Globus pallidus (tissue), 1 donor: ENCODE measurements at regions not wholly inside any gene's neighbourhood (a gene's known extent, or its start where the extent isn't known, plus 50 kb on each side); places are given as distances from the start of the nearest gene placed in this dataset.

Experiments
- DNase-seq: peaks from one replicate; pipeline ENCODE4 v3.0.0-alpha.2; 2015; ENCODE audit warnings: low spot score

DNA sequence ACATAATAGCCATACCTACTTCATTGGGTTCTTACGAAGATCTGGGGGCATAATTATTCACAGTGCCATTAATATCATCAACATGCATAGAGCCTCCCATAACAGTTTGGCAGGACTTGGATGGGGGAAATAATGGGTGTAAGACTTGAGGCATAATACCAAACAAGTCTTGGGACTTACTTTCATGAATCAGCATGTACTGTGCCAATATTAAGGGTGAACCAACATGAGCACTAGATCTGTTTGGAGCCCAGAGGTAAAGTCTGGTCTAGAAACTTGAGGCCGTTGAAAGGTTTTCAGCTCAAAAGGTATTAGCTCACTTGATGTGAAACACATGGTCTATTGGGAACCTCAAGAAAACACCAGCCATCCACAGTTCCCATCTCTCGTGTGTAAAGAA is 56.7 kb upstream of the ZC3H11B start:
- DNase-seq: no peak

DNA sequence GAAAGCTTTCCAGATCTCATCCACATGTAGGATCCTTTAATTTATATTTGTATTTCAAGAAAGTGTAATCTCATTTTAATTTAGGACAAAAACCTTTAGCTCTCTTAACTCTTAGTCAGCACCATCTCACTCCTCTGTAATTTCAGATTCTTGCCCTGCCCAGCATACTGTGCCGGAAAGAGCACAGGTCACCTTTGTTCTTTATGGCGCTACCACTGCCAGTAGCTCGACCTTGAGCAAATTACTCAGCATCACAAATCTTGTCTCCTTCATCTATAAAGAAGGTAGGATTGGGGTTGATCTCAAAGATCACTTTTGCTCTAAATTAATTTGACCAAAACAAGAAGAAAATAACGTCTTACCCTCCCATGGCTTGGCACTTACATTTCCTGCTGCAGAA is 56.1 kb upstream of the ZC3H11B start:
- DNase-seq: no peak

DNA sequence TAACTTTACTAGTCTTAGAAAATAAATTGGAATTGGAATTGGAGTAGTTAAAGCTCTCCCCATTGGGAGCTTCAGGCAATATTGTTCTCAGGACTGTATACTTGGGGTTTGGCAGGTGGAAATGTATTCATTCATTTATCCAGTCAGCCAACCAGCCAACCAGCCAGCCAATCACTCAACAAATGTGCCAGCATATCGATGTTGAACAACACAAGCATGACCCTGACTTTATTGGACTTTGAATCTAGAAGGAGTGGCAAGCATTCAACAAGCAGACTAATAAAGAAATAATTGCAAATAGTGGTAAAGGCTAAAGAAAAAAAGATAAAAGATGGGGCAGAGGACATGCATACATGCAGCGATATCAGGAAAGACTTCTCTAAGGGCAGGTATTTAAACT is 55.5 kb upstream of the ZC3H11B start:
- no peak for DNase-seq

DNA sequence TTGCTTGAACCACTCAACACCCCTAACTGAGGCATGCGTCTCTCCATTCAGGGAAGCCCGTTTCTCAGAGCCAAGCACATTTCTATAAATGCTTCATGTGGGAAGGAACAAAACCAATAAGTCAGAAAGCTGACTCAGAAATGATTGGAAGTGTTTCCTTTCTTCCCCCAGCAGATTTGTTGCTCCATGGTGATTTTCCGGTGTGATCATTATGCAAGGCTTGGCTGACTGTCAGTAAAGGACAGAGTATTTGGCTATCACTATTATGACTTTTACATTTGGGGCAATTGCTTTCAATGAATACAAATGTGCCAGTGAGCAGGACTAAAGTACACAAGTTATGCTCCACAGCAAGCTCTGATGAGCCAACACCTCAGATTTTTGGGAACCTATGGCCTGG is 53.3 kb upstream of the ZC3H11B start:
- no peak for DNase-seq

DNA sequence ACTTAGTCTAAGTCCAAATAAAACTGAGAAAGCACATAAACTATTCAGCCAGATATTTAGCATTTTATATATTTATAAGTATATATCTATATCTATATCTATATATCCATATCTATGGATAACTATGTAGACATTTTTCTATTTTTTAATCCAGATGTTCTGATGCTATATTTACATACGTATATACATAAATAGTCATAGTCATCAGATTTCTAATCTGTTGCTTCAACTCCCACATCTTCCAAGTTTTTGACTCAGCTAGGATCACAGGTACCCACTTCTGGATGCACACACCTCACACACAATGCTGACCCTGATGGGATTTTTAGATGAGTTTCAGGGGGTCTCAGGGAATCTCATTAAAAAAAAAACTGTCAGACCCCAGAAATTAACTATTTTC is 52.2 kb upstream of the ZC3H11B start:
- no peak for DNase-seq

DNA sequence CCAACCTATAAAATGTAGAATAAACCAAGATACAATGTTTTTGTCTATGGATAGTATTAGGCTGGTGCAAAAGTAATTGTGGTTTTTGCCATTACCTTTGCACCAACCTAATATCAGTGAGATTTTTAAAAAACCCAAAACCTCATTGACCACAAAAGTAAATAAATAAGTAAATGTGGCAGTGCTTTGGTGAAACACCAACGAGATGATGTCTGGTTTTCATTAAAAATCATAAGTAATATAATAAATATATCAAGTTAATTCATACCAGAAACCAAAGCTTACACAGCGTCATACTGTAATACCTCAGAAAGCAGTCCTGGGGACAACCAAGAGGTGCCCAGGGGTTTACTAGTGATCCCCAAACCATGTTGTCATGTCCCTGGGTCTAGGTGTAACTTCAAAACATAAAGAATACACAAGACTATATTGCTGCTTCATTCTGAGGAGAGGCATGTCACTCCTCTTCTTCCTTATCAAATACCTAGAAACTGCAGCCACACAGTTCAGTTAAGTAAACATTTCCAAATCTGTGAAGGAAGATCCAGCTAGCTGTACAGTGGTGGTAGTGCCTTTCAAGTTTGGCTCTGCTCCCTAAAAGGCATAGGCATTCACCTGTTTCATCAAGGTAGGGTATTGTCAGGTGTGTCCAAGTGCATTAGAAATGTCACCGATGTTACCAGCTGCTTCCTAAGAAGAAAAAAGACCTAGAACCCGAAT is 51.6 kb upstream of the ZC3H11B start:
- DNase-seq: no peak
